ENCODE measurements at regions not wholly inside any gene's neighbourhood (a gene's known extent, or its start where the extent isn't known, plus 50 kb on each side); places are given as distances from the start of the nearest gene placed in this dataset.

GRCh38 chr15:95595759-95596158, 734.7 kb upstream of the NR2F2 start:
- Histone ChIP-seq H3K4me3 (no peak overlapping the region), H3K27me3 (no peaks in the 10 kb centered on the region), H3K27ac (no peak overlapping the region), H3K4me1 (no peaks in the 10 kb centered on the region), H3K9me3 (no peaks in the 10 kb centered on the region), H3K36me3 (no peaks in the 10 kb centered on the region)
- intact Hi-C loops (cut with DNase I): no loop called here
- no peak for DNase-seq
- ATAC-seq: no peak
- no peak for TF ChIP-seq CTCF (IDR thresholded peaks at IDR 0.05)

GRCh38 chr15:95596496-95596895, 734.0 kb upstream of the NR2F2 start:
- intact Hi-C loops (cut with DNase I): no loop called here
- DNase-seq: no peak
- Histone ChIP-seq H3K27ac (no peak overlapping the region), H3K9me3 (no peaks in the 10 kb centered on the region), H3K4me3 (no peak overlapping the region), H3K27me3 (no peaks in the 10 kb centered on the region), H3K36me3 (no peaks in the 10 kb centered on the region), H3K4me1 (no peaks in the 10 kb centered on the region)
- TF ChIP-seq CTCF (IDR thresholded peaks at IDR 0.05): no peak
- ATAC-seq: no peak

- intact Hi-C loops (cut with DNase I): no loop called here
- ATAC-seq (no peak), DNase-seq (no peak)
- Histone ChIP-seq H3K4me3 (no peak overlapping the region), H3K9me3 (no peaks in the 10 kb centered on the region), H3K27me3 (no peaks in the 10 kb centered on the region), H3K4me1 (no peaks in the 10 kb centered on the region), H3K27ac (no peak overlapping the region), H3K36me3 (no peaks in the 10 kb centered on the region)
- TF ChIP-seq CTCF (IDR thresholded peaks at IDR 0.05): no peak
These were observed 732.1 kb upstream of the NR2F2 start for GRCh38 chr15:95598251-95598855.

- no peak overlapping the region for H3K4me3 ChIP-seq
- intact Hi-C loops (cut with DNase I): no loop called here
- H3K27me3 ChIP-seq: no peaks in the 10 kb centered on the region
- H3K27ac ChIP-seq: no peak overlapping the region
- ATAC-seq: no peak
- TF ChIP-seq CTCF (IDR thresholded peaks at IDR 0.05): no peak
- no peaks in the 10 kb centered on the region for H3K9me3 ChIP-seq
- peaks cover 0 to 5% of the 10 kb centered on the region in 2 donors for H3K4me1 ChIP-seq
- DNase-seq: no peak
- no peaks in the 10 kb centered on the region for H3K36me3 ChIP-seq
These were observed 730.1 kb upstream of the NR2F2 start for GRCh38 chr15:95600367-95600766.

- no peak for DNase-seq
- peaks cover 0 to 5% of the 10 kb centered on the region in 2 donors for H3K4me1 ChIP-seq
- no peaks in the 10 kb centered on the region for H3K36me3 ChIP-seq
These were observed 729.6 kb upstream of the NR2F2 start for GRCh38 chr15:95600884-95601283.

More at GRCh38 chr15:95600884-95601283, 729.6 kb upstream of the NR2F2 start:
- no peak for ATAC-seq
- Histone ChIP-seq H3K4me3 (no peak overlapping the region), H3K27ac (no peak overlapping the region), H3K9me3 (no peaks in the 10 kb centered on the region), H3K27me3 (no peaks in the 10 kb centered on the region)
- no peak for TF ChIP-seq CTCF (IDR thresholded peaks at IDR 0.05)
- intact Hi-C loops (cut with DNase I): no loop called here
